ENCODE measurements at regions not wholly inside any gene's neighbourhood (a gene's known extent, or its start where the extent isn't known, plus 50 kb on each side); places are given as distances from the start of the nearest gene placed in this dataset.

DNA sequence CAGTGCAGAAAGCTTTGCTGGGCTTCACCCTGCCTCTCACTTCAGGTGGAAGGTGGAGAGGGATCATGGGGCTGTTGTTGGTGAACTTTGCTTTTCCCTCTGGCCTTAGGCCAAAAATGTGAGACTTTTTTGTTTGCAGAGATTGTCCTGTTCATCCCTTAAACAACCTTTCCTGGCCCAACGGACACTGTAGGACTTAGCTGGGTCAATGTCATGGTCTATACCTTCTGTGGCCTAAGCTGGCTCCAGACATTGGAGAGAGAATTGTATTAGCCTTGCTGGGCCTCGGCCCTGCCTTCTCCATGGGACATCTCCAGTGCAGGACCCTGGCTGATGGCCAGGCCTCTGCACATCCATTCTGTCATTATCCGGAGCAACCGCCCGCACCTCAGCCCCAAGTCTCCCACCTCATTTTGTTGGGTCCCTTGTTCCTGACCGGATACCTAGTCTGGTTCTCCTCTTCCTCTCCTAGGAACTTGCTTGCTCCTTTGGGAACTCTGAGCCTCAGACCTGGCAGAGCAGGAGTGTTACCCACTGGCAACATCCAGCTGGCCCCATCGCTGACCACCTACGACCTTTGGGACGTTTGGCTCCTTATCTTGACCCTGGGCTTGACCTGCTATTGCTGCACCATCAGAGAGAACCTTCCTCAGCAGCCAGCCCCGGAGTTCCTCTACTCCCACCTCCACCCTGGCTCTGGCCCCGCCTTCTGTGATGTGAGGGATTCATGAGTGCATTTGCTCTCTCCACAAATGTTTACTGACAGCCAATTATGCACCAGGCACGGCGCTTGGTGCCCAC is 128.2 kb downstream of the BANF2 start:
- Histone ChIP-seq H4K20me1 (ENCODE audit: insufficient read depth, low read length) (no peaks in the 10 kb centered on the region), H3K27ac (ENCODE audit: low read length) (no peak overlapping the region), H3K9ac (ENCODE audit: low read depth, low read length) (no peak overlapping the region), H3K36me3 (ENCODE audit: insufficient read depth, low read length) (no peaks in the 10 kb centered on the region), H3K27me3 (ENCODE audit: insufficient read depth, low read length, poor library complexity) (peaks cover 4% of the 10 kb centered on the region), H3K4me3 (ENCODE audit: low read depth in 1 of 2, low read length in 2 of 2) (no peak overlapping the region), H3K9me3 (ENCODE audit: insufficient read depth, low read length, severe bottlenecking) (no peaks in the 10 kb centered on the region), H2AFZ (ENCODE audit: low read depth, low read length) (no peak overlapping the region), H3K4me1 (ENCODE audit: insufficient read depth, low read length) (no peaks in the 10 kb centered on the region), H3K79me2 (ENCODE audit: insufficient read depth, low read length) (no peaks in the 10 kb centered on the region), H3K4me2 (ENCODE audit: insufficient read depth, low read length) (no peak overlapping the region)
- DNase-seq (no peak), ATAC-seq (ENCODE audit: insufficient read depth, low read depth) (no peak)
- TF ChIP-seq EZH2 (IDR thresholded peaks at IDR 0.05; ENCODE audit: borderline replicate concordance, low read depth, low read length, severe bottlenecking) = no peak
- TF ChIP-seq, protein P1, sequence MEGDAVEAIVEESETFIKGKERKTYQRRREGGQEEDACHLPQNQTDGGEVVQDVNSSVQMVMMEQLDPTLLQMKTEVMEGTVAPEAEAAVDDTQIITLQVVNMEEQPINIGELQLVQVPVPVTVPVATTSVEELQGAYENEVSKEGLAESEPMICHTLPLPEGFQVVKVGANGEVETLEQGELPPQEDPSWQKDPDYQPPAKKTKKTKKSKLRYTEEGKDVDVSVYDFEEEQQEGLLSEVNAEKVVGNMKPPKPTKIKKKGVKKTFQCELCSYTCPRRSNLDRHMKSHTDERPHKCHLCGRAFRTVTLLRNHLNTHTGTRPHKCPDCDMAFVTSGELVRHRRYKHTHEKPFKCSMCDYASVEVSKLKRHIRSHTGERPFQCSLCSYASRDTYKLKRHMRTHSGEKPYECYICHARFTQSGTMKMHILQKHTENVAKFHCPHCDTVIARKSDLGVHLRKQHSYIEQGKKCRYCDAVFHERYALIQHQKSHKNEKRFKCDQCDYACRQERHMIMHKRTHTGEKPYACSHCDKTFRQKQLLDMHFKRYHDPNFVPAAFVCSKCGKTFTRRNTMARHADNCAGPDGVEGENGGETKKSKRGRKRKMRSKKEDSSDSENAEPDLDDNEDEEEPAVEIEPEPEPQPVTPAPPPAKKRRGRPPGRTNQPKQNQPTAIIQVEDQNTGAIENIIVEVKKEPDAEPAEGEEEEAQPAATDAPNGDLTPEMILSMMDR (IDR thresholded peaks at IDR 0.05; ENCODE audit: borderline replicate concordance, extremely low read depth, low read length, poor library complexity, severe bottlenecking) = no peak

DNA sequence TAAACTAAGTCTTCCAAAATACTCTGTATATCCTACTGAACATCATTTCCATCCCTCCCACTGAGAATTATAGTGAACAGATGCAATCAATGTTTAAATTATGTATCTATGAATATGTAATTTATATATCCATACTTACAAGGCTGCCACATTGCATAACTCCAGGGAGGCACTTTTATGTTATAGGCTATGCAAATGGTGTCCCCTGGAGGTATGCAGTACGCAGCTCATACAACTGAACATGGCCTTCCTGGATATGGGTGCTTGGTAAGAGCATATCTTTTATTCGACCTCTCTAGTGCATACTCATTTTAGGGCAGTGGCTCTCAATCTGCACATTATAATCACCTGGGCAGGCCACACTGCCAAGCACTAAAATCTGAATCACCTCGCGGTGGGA is 127.3 kb downstream of the BANF2 start:
- TF ChIP-seq EZH2 (IDR thresholded peaks at IDR 0.05; ENCODE audit: borderline replicate concordance, low read depth, low read length, severe bottlenecking) = no peak
- TF ChIP-seq, protein P1 (IDR thresholded peaks at IDR 0.05; ENCODE audit: borderline replicate concordance, extremely low read depth, low read length, poor library complexity, severe bottlenecking) = no peak
- Histone ChIP-seq H3K36me3 (ENCODE audit: insufficient read depth, low read length) (no peaks in the 10 kb centered on the region), H3K79me2 (ENCODE audit: insufficient read depth, low read length) (no peaks in the 10 kb centered on the region), H3K4me2 (ENCODE audit: insufficient read depth, low read length) (no peak overlapping the region), H2AFZ (ENCODE audit: low read depth, low read length) (no peak overlapping the region), H4K20me1 (ENCODE audit: insufficient read depth, low read length) (no peaks in the 10 kb centered on the region), H3K9me3 (ENCODE audit: insufficient read depth, low read length, severe bottlenecking) (no peaks in the 10 kb centered on the region), H3K9ac (ENCODE audit: low read depth, low read length) (no peak overlapping the region), H3K4me3 (ENCODE audit: low read depth in 1 of 2, low read length in 2 of 2) (no peak overlapping the region), H3K4me1 (ENCODE audit: insufficient read depth, low read length) (no peaks in the 10 kb centered on the region), H3K27me3 (ENCODE audit: insufficient read depth, low read length, poor library complexity) (peaks cover 5% of the 10 kb centered on the region), H3K27ac (ENCODE audit: low read length) (no peak overlapping the region)
- ATAC-seq (ENCODE audit: insufficient read depth, low read depth) (no peak), DNase-seq (no peak)

DNA sequence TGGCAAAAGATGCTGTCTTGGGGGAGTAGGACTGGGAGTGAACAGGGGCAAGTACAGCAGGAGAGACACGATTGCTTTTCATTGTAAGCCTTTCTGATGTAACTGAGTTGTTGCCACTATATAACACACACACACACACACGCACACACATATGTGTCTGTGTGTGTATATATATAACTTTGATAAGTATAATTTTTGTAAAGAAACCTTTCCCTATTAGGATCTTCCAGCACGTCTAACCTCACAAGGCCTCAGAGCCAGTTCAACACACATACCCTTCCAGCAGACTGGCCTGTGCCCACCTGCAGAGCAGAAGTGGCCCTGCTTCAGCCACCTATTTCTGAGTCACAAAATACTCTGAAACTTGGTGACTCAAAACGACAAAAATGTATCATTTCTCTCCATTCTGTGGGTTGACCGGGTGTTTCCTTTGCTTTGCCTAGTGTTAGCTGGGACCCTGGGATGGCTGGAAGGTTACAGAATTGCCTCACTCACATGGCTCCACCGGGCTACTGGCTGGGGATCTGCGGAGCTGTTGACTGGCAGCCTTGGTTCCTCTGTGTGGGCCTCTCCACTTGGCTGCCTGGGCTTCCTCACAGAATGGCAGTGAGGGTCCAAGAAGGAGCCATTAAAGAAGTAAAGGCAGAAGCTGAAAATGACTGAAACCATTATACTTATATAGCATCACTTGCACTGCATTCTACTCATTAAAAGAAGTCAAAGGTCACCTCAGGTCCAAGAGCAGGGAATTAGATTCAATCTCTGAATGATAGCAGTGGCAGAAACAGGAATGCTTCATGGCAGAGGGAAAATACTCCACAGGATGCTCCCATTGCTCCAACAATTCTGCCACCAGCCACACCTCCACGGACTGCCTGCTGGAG is 126.4 kb downstream of the BANF2 start:
- DNase-seq (no peak), ATAC-seq (ENCODE audit: insufficient read depth, low read depth) (no peak)
- no peaks in the 10 kb centered on the region for H3K4me1 ChIP-seq (ENCODE audit: insufficient read depth, low read length)
- no peaks in the 10 kb centered on the region for H3K9me3 ChIP-seq (ENCODE audit: insufficient read depth, low read length, severe bottlenecking)
- peaks cover 4% of the 10 kb centered on the region for H3K27me3 ChIP-seq (ENCODE audit: insufficient read depth, low read length, poor library complexity)
- no peak overlapping the region for H3K4me3 ChIP-seq (ENCODE audit: low read depth in 1 of 2, low read length in 2 of 2)
- H3K4me2 ChIP-seq (ENCODE audit: insufficient read depth, low read length) = no peak overlapping the region
- no peak overlapping the region for H3K9ac ChIP-seq (ENCODE audit: low read depth, low read length)
- no peaks in the 10 kb centered on the region for H4K20me1 ChIP-seq (ENCODE audit: insufficient read depth, low read length)
- no peaks in the 10 kb centered on the region for H3K79me2 ChIP-seq (ENCODE audit: insufficient read depth, low read length)
- H3K36me3 ChIP-seq (ENCODE audit: insufficient read depth, low read length) = no peaks in the 10 kb centered on the region
- H3K27ac ChIP-seq (ENCODE audit: low read length) = no peak overlapping the region
- H2AFZ ChIP-seq (ENCODE audit: low read depth, low read length) = no peak overlapping the region
- TF ChIP-seq, protein P1 (IDR thresholded peaks at IDR 0.05; ENCODE audit: borderline replicate concordance, extremely low read depth, low read length, poor library complexity, severe bottlenecking) = no peak
- no peak for TF ChIP-seq EZH2 (IDR thresholded peaks at IDR 0.05; ENCODE audit: borderline replicate concordance, low read depth, low read length, severe bottlenecking)

Data from DND-41 (cell line).